HFF-Myc (cell line): ENCODE measurements at regions not wholly inside any gene's neighbourhood (a gene's known extent, or its start where the extent isn't known, plus 50 kb on each side); places are given as distances from the start of the nearest gene placed in this dataset.

ENCODE experiments used
- DNase-seq: peaks from one replicate; pipeline ENCODE4 v3.0.0-alpha.2; 2011; ENCODE audit warnings: low read depth; ENCODE audit errors: extremely low read depth
- H3K4me3 ChIP-seq: replicated peaks from 2 replicates; pipeline ENCODE4 v1.5.1; 2011; ENCODE audit warnings: low read depth, mild to moderate bottlenecking, control low read depth, low read length
- TF ChIP-seq, protein P1 (sequence below): IDR thresholded peaks from 2 replicates; pipeline ENCODE4 v1.5.1; 2012; ENCODE audit warnings: mild to moderate bottlenecking, low read depth, low read length, control low read depth; ENCODE audit errors: missing control alignments

- TF ChIP-seq, protein P1, sequence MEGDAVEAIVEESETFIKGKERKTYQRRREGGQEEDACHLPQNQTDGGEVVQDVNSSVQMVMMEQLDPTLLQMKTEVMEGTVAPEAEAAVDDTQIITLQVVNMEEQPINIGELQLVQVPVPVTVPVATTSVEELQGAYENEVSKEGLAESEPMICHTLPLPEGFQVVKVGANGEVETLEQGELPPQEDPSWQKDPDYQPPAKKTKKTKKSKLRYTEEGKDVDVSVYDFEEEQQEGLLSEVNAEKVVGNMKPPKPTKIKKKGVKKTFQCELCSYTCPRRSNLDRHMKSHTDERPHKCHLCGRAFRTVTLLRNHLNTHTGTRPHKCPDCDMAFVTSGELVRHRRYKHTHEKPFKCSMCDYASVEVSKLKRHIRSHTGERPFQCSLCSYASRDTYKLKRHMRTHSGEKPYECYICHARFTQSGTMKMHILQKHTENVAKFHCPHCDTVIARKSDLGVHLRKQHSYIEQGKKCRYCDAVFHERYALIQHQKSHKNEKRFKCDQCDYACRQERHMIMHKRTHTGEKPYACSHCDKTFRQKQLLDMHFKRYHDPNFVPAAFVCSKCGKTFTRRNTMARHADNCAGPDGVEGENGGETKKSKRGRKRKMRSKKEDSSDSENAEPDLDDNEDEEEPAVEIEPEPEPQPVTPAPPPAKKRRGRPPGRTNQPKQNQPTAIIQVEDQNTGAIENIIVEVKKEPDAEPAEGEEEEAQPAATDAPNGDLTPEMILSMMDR: no peak
- no peak overlapping the region for H3K4me3 ChIP-seq
- DNase-seq: no peak
These were observed 539.2 kb downstream of the REEP3 start for GRCh38 chr10:64060389-64060788.

- TF ChIP-seq, protein P1: no peak
- no peak for DNase-seq
- H3K4me3 ChIP-seq: no peak overlapping the region
These were observed 541.6 kb downstream of the REEP3 start for GRCh38 chr10:64062793-64063192.

DNA sequence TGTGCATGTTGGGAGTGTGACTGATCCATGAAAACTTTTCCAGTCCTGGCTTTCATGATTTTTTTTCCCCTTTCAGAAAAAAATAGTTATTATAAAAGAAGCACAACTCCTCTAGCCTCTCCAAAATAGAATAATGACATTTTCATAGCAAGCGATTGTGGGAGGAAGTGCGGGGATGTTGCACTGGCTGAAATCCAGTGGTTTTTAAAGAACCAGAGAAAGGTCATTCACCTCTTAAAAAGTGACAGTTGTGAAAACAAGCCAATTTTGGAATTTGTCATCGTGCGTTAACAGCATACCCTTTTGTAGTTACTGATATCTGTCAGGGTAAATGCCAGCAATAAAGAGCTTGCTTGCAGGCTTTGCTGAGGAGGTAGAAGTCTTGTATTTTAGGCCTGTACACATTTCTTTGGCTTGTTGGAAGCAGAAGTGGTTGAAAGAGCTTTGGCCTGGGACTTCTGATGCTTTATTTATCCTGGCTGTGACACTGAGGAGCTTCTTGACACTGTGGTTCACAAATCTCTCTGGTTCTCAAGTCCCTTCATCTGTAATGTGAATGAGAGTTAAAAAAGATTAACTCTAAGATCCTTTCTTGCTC is 545.9 kb downstream of the REEP3 start:
- TF ChIP-seq, protein P1: no peak
- H3K4me3 ChIP-seq: no peak overlapping the region
- DNase-seq: no peak

- DNase-seq: no peak
- TF ChIP-seq, protein P1: no peak
- no peak overlapping the region for H3K4me3 ChIP-seq
These were observed 546.7 kb downstream of the REEP3 start for GRCh38 chr10:64067859-64068258.

GRCh38 chr10:64070241-64070640 is 549.0 kb downstream of the REEP3 start:
- TF ChIP-seq, protein P1: no peak
- H3K4me3 ChIP-seq: no peak overlapping the region
- DNase-seq: no peak

DNA sequence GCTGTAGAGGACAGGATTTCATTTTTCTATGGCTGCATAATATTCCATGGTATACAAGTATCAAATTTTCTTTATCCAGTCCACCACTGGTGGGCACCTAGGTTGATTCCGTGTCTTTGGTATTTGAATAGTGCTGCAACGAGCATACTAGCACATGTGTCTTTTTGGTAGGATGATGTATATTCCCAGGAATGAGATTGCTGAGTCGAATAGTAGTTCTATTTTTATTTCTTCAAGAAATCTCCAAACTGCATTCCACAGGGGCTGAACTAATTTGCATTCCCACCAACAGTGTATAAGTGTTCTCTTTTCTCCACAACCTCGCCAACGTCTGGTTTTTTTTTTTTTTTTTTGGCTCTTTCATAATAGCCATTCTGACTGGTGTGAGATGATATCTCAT is 550.0 kb downstream of the REEP3 start:
- H3K4me3 ChIP-seq: no peak overlapping the region
- no peak for DNase-seq
- TF ChIP-seq, protein P1: no peak

DNA sequence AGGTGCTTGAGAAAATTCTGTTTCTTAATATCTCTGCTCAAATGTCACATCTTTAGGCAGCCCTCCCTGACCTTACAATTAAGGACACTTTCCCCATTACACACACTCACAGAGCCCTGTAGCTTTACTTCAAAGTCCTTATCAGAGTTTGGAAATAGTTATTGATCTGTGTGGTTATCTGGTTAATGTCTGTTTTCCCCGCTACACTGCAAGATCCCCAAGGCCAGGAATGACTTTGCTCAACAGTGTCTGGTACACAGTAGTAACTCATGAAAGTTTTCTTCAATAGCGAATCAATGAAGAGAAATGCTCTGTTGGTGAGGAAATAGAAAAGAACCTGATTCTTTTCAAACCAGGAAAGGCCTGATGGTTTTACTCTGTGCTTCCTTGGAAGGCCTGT is 554.4 kb downstream of the REEP3 start:
- no peak for DNase-seq
- no peak overlapping the region for H3K4me3 ChIP-seq
- TF ChIP-seq, protein P1: no peak
